Aorta (tissue), 5 donors: ENCODE measurements at regions not wholly inside any gene's neighbourhood (a gene's known extent, or its start where the extent isn't known, plus 50 kb on each side); places are given as distances from the start of the nearest gene placed in this dataset.

Source experiments
- ATAC-seq: fragments of 200-7000 bp; cut with Tn5 transposase; one replicate; pipeline ENCODE4 v1.9.1; 2022; ENCODE audit warnings: moderate library complexity; ENCODE audit not compliant: low FRiP score
- DNase-seq, 2 donors: peaks; one replicate each; pipeline ENCODE4 v3.0.0-alpha.2; 2020
- H3K27ac ChIP-seq, 2 donors: one replicate each; pipeline ENCODE4 v1.5.1; 2013; ENCODE audit warnings: low read length in 2 of 2, mild to moderate bottlenecking in 2 of 2, moderate library complexity in 2 of 2, control low read depth in 1 of 2, inconsistent platforms in 1 of 2, low read depth in 1 of 2
- H3K27me3 ChIP-seq, 2 donors: one replicate each; pipeline ENCODE4 v1.6.1; 2013; ENCODE audit warnings: control low read depth in 1 of 2, low read length in 1 of 2, mild to moderate bottlenecking in 1 of 2, moderate library complexity in 1 of 2; ENCODE audit not compliant: insufficient read depth in 2 of 2, control insufficient read depth in 1 of 2
- H3K36me3 ChIP-seq, 2 donors: one replicate each; pipeline ENCODE4 v1.6.1; 2013; ENCODE audit warnings: control low read depth in 1 of 2, low read length in 1 of 2, mild to moderate bottlenecking in 1 of 2; ENCODE audit not compliant: insufficient read depth in 2 of 2, control insufficient read depth in 1 of 2
- H3K4me1 ChIP-seq, 2 donors: one replicate each; pipeline ENCODE4 v1.6.1; 2013; ENCODE audit warnings: low read length in 2 of 2, control low read depth in 1 of 2, mild to moderate bottlenecking in 1 of 2, moderate library complexity in 1 of 2; ENCODE audit not compliant: insufficient read depth in 2 of 2, control insufficient read depth in 1 of 2
- H3K4me3 ChIP-seq, 2 donors: one replicate each; pipeline ENCODE4 v1.5.1; 2013; ENCODE audit warnings: low read length in 2 of 2, control low read depth in 1 of 2, mild to moderate bottlenecking in 1 of 2
- H3K9me3 ChIP-seq: one replicate; pipeline ENCODE4 v1.6.1; 2013; ENCODE audit warnings: mild to moderate bottlenecking, low read length; ENCODE audit not compliant: control insufficient read depth
- WGBS, 2 donors: extraction: QIAGEN DNeasy Blood & Tissue Kit; methylation state at CpG; one replicate each; pipeline ENCODE4 v1.1.7; 2013; 5-methylcytosine and 5-hydroxymethylcytosine counted together
- intact Hi-C, 2 donors: fragments of 100-400 bp; cut with DNase I; formaldehyde crosslinking; loops; one replicate each; pipeline versions ENCODE4 v1.14.2 to v1.15.0; 2022
- donor health status: healthy with polysubstance abuse.
- donor health status: Bipolar disorder and iron deficiency.
- donor health status: DM: no; HTN: no; CAD: no.
- donor health status: DM: no; HTN: no; CAD: no.
- donor health status: DM: yes; HTN: yes; CAD: no.

DNA sequence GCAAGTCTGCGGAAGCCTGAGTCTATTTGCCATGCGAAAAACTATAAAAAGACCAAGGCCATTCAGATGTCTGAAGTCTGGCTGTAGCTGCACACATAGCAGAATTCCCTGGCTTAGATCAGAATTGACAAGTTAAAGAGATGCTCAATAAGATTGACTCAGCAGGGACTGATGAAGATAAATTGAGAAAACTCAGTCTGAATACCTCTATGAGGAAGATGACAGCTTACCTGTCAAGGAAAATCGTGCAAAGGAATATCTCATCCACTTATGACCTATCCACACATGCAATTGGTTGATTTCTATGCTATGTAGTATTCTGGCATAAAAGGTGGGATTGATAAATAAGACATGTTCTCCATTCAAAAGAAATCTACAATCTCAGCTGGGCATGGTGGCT, 288.6 kb downstream of the BAMBI start:
- no peak for ATAC-seq
- WGBS, 2 donors = 93 to 94% methylated on average over 3 of the region's 3 CpGs
- Histone ChIP-seq H3K27ac (no peak overlapping the region), H3K36me3 (no peaks in the 10 kb centered on the region), H3K4me3 (no peak overlapping the region), H3K27me3 (peaks cover 0 to 1% of the 10 kb centered on the region in 2 donors), H3K4me1 (no peaks in the 10 kb centered on the region), H3K9me3 (no peaks in the 10 kb centered on the region)
- no peak for DNase-seq
- intact Hi-C loops = no loop called here

- no peak for ATAC-seq
- 87 to 93% methylated on average over 2 of the region's 2 CpGs for WGBS, 2 donors
- intact Hi-C loops = no loop called here
Observed at GRCh38 chr10:28967031-28967430, 289.7 kb downstream of the BAMBI start.

GRCh38 chr10:28969413-28969812, 292.1 kb downstream of the BAMBI start:
- no peak overlapping the region for H3K4me3 ChIP-seq
- DNase-seq (no peak), ATAC-seq (no peak)
- WGBS, 2 donors = 83 to 84% methylated on average over 4 of the region's 4 CpGs
- H3K27me3 ChIP-seq = no peaks in the 10 kb centered on the region
- H3K27ac ChIP-seq = no peak overlapping the region
- no peaks in the 10 kb centered on the region for H3K4me1 ChIP-seq
- H3K9me3 ChIP-seq = no peaks in the 10 kb centered on the region
- intact Hi-C loops = no loop called here
- no peaks in the 10 kb centered on the region for H3K36me3 ChIP-seq

More at GRCh38 chr10:28967031-28967430, 289.7 kb downstream of the BAMBI start:
- Histone ChIP-seq H3K4me3 (no peak overlapping the region), H3K36me3 (no peaks in the 10 kb centered on the region), H3K27ac (no peak overlapping the region), H3K9me3 (no peaks in the 10 kb centered on the region), H3K27me3 (peaks cover 0 to 1% of the 10 kb centered on the region in 2 donors), H3K4me1 (no peaks in the 10 kb centered on the region)
- no peak for DNase-seq

DNA sequence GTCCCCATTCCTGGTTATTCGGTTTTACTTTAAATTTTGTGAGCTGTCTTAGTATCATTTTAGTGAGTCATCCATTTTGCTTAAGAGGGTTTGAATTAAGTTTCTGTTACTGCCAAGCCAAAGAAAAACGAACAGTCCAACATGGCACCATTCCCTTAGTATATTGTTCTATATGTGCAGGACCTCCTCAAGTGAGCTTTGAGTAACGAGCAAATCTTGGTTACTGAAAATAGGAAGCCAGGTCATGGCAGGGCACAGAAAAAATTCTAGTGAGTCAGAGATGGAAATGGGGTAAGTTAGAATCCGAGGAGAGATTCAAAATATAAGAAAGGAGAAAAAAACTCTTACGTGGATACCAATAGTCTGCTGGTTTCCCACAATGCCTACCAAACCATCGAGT, 292.9 kb downstream of the BAMBI start:
- Histone ChIP-seq H3K4me3 (no peak overlapping the region), H3K36me3 (no peaks in the 10 kb centered on the region), H3K4me1 (no peaks in the 10 kb centered on the region), H3K27ac (no peak overlapping the region), H3K27me3 (no peaks in the 10 kb centered on the region), H3K9me3 (no peaks in the 10 kb centered on the region)
- WGBS, 2 donors = 56 to 62% methylated on average over 6 of the region's 6 CpGs
- no peak for DNase-seq
- intact Hi-C loops = no loop called here
- no peak for ATAC-seq

DNA sequence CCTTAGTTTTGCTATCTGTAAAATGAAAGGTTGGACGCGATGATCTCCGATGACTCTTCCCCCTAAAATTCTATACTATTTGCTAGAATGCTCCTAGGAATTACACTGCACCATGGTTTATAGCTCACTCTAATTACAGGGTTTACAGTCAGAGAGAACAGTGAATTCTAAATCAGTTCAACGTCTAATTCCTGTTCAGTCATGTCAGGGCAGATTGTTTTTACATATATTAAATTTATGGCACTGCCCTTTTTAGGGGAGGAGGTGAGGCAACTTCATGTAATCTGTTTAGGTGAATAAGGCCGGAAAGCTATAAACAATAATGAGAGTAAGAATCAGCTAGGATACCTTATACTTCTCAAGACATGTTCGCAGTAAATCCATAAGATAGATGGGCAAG, 293.9 kb downstream of the BAMBI start:
- intact Hi-C loops = no loop called here
- Histone ChIP-seq H3K4me1 (no peaks in the 10 kb centered on the region), H3K9me3 (no peaks in the 10 kb centered on the region), H3K27ac (no peak overlapping the region), H3K4me3 (no peak overlapping the region), H3K27me3 (no peaks in the 10 kb centered on the region), H3K36me3 (no peaks in the 10 kb centered on the region)
- WGBS, 2 donors = 94 to 97% methylated on average over 6 of the region's 6 CpGs
- DNase-seq (no peak), ATAC-seq (no peak)

GRCh38 chr10:28971764-28972163, 294.4 kb downstream of the BAMBI start:
- H3K4me1 ChIP-seq = no peaks in the 10 kb centered on the region
- H3K9me3 ChIP-seq = no peaks in the 10 kb centered on the region
- no peak overlapping the region for H3K4me3 ChIP-seq
- H3K27me3 ChIP-seq = no peaks in the 10 kb centered on the region
- ATAC-seq (no peak), DNase-seq (no peak)
- intact Hi-C loops = no loop called here
- no peak overlapping the region for H3K27ac ChIP-seq
- WGBS, 2 donors = 94 to 95% methylated on average over 5 of the region's 5 CpGs
- H3K36me3 ChIP-seq = no peaks in the 10 kb centered on the region

DNA sequence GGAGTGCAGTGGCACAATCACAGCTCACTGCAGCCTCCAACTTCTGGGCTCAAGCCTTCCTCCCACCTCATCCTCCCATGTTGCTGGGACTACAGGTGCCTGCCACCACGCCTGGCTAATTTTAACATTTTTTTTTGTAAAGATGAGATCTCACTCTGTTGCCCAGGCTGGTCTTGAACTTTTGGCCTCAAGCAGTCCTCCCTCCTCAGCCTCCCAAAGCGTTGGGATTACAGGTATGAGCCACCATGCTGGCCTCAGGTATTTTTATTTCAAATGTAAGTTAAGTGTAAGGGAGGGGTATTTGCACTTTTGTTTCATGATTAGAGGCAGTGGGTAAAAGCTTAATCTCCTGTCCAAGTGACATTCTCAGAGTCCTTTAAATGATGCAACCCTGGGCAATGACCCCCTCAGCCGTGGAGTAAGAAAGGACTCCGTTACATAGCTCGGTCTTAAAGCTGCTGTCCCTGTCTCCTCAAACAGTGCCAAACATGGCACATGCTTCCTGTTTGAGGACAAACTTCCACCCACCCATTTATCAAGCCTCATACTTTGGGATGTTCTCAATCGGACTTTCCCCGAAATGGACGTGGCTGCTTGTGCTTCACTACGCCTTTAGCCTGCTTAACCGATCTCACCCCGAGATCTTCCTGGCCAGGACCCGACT, 296.1 kb downstream of the BAMBI start:
- no peak overlapping the region for H3K27ac ChIP-seq

DNA sequence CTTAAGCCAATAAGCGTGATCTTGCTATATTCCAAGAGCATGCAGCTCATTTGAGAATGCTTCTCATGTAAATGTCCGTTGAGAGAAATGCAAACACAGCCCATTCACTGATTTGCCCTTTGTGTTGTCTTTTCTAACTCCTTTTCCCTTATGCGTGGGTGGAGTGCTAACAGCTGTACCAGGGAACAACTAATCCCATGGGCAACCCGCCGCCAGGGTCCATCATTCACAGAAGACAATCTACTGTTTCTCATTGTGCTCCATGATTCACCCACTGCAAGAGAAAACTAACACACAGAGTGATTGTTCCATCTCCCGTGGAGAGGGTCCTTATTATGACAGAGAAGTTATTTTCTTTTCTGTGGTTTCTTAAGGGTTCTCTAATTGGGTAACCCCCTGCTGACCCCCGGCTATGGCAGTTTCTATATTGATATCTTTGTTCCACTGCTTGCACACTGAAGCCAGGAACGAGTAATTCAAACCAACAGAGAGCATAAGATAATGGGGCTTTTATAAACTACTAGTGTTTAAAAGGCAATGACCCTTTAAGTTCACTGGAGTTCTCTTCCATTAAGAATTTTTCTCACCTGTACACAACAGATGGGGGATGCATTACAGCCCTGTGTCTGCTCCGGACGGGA, 298.7 kb downstream of the BAMBI start:
- Histone ChIP-seq H3K27me3 (no peaks in the 10 kb centered on the region), H3K4me1 (no peaks in the 10 kb centered on the region), H3K4me3 (no peak overlapping the region), H3K9me3 (no peaks in the 10 kb centered on the region), H3K36me3 (no peaks in the 10 kb centered on the region), H3K27ac (no peak overlapping the region)
- ATAC-seq = no peak
- DNase-seq = no peak
- intact Hi-C loops = no loop called here
- WGBS, 2 donors = 46 to 49% methylated on average over 10 of the region's 10 CpGs

More for the DNA sequence above, 296.1 kb downstream of the BAMBI start:
- DNase-seq = no peak
- no peak overlapping the region for H3K4me3 ChIP-seq
- no peaks in the 10 kb centered on the region for H3K9me3 ChIP-seq
- H3K36me3 ChIP-seq = no peaks in the 10 kb centered on the region
- no peak for ATAC-seq
- WGBS, 2 donors = 86 to 91% methylated on average over 12 of the region's 12 CpGs
- H3K27me3 ChIP-seq = no peaks in the 10 kb centered on the region
- H3K4me1 ChIP-seq = no peaks in the 10 kb centered on the region
- intact Hi-C loops = no loop called here

DNA sequence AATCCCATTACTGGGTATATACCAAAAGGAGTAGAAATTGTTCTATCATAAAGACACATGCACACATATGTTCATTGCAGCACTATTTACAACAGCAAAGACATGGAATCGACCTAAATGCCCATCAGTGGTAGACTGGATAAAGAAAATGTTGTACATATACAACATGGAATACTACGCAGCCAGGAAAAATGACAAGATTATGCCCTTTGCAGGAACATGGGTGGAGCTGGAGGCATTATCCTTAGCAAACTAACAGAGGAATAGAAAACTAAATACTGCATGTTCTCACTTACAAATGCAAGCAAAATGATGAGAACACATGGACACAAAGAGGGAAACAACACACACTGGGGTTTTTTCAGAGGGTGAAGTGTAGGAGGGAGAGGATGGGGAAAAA, 300.2 kb downstream of the BAMBI start:
- no peaks in the 10 kb centered on the region for H3K4me1 ChIP-seq
- WGBS, 2 donors = 84 to 88% methylated on average over 2 of the region's 2 CpGs
- H3K27me3 ChIP-seq = no peaks in the 10 kb centered on the region
- H3K9me3 ChIP-seq = no peaks in the 10 kb centered on the region
- intact Hi-C loops = no loop called here
- H3K36me3 ChIP-seq = no peaks in the 10 kb centered on the region
- ATAC-seq (no peak), DNase-seq (no peak)
- H3K4me3 ChIP-seq = no peak overlapping the region
- H3K27ac ChIP-seq = no peak overlapping the region
